ENCODE measurements at regions not wholly inside any gene's neighbourhood (a gene's known extent, or its start where the extent isn't known, plus 50 kb on each side); places are given as distances from the start of the nearest gene placed in this dataset.

DNA sequence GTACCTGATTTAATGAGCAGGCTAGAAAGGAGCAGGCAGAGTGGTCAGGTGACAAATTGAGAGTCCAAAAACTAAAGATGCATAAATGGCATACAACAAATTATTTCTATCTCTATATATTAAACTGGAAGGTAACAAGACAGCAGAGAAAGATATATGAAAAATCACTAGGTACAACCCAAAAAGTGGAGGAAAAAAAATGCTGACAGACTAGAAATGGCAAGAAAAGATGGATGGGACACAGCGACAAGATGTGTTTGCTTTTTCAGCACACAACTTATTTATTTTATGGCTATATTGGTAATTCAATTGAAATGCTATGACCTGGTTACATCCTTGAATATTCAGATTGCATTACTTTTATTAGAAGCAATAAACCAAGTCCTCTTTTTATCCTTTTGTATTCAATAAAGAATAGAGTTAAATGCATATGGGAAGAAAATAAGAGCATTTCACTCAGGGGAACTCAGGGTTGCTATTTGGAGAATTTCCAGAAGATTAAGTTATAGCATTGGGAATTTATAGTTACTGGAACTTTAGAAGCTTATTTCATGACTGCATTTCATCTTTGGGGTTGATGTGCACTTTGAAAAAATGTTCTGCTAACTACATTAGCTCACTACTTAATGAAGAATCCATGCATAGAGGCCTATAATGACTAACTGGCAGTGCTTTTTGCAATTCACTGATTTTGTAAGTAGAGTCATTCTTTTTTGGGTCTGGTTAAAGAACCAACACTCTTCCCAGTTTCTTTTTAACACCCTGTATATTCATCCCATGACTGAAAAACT, 566.6 kb upstream of the TUSC1 start:
- no peaks in the 10 kb centered on the region for H3K9me3 ChIP-seq (ENCODE audit: control insufficient read depth, insufficient read depth, low read length)
- ChIA-PET POLR2A (no interaction called here), CTCF (no interaction called here)
- H3K27ac ChIP-seq (ENCODE audit: low read depth, low read length), result no peak overlapping the region
- TF ChIP-seq, protein P1, sequence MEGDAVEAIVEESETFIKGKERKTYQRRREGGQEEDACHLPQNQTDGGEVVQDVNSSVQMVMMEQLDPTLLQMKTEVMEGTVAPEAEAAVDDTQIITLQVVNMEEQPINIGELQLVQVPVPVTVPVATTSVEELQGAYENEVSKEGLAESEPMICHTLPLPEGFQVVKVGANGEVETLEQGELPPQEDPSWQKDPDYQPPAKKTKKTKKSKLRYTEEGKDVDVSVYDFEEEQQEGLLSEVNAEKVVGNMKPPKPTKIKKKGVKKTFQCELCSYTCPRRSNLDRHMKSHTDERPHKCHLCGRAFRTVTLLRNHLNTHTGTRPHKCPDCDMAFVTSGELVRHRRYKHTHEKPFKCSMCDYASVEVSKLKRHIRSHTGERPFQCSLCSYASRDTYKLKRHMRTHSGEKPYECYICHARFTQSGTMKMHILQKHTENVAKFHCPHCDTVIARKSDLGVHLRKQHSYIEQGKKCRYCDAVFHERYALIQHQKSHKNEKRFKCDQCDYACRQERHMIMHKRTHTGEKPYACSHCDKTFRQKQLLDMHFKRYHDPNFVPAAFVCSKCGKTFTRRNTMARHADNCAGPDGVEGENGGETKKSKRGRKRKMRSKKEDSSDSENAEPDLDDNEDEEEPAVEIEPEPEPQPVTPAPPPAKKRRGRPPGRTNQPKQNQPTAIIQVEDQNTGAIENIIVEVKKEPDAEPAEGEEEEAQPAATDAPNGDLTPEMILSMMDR (IDR thresholded peaks at IDR 0.05; ENCODE audit: low read depth, low read length), result no peak
- no peak for DNase-seq (ENCODE audit: low read depth, low spot score)
- H3K4me3 ChIP-seq (ENCODE audit: low read depth, low read length), result no peak overlapping the region
- no peaks in the 10 kb centered on the region for H3K27me3 ChIP-seq (ENCODE audit: control insufficient read depth, insufficient read depth, low read length)

DNA sequence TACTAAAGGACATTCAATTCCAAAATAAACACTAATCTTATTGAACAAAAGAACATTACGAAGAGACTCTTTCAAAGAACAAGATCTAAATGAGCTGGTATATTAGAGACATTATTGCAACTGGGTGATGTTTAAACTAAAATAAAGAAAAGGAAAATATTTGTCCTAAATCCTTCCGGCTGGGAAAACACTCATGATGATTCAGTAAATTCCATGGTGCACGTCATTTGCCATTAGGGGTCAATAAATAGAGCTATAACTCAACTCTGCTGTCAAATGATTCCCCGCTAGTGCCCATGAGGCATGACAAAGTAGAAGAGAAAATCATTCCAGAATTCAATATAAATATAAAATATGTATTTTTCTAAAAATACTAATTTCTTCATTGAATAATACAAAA, 565.5 kb upstream of the TUSC1 start:
- Histone ChIP-seq H3K27ac (ENCODE audit: low read depth, low read length) (no peak overlapping the region), H3K9me3 (ENCODE audit: control insufficient read depth, insufficient read depth, low read length) (no peaks in the 10 kb centered on the region), H3K4me3 (ENCODE audit: low read depth, low read length) (no peak overlapping the region), H3K27me3 (ENCODE audit: control insufficient read depth, insufficient read depth, low read length) (no peaks in the 10 kb centered on the region)
- CTCF ChIA-PET, result no interaction called here
- peak; percentile 27 for DNase-seq (ENCODE audit: low read depth, low spot score)
- TF ChIP-seq, protein P1 (IDR thresholded peaks at IDR 0.05; ENCODE audit: low read depth, low read length), result no peak
- POLR2A ChIA-PET, result no interaction called here

DNA sequence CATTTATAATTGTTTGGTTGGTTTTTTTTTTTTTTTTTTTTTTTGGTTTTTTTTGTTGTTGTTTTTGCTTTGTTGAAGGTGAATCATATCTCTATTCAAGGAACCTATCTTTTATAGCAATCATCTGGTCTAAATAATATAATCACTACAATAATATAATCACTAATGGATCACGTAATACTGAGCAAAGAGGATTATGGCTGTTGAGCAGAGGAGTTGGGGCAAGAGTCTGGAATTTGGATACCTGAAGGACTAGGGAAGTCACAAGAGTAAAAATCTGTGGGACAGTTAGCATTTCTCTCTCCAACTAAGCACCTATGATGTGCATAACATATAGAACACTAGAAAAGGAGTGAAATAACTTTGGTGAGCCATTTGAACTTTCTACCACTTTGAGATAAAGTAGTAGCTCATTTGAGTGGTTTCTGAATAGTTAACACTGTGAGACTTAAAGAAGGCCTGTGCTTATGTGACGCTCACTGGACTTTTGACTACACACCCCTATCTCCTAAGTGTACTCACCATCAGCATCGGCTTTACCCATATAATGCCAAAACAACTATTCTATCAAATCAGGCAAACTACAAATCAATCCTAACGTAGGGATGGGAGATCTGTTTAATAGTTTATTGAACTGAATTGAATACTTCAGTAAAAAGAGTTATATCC, 564.9 kb upstream of the TUSC1 start:
- no peak for DNase-seq (ENCODE audit: low read depth, low spot score)
- Histone ChIP-seq H3K9me3 (ENCODE audit: control insufficient read depth, insufficient read depth, low read length) (no peaks in the 10 kb centered on the region), H3K27ac (ENCODE audit: low read depth, low read length) (no peak overlapping the region), H3K4me3 (ENCODE audit: low read depth, low read length) (no peak overlapping the region), H3K27me3 (ENCODE audit: control insufficient read depth, insufficient read depth, low read length) (no peaks in the 10 kb centered on the region)
- ChIA-PET CTCF (no interaction called here), POLR2A (no interaction called here)
- TF ChIP-seq, protein P1 (IDR thresholded peaks at IDR 0.05; ENCODE audit: low read depth, low read length), result no peak

DNA sequence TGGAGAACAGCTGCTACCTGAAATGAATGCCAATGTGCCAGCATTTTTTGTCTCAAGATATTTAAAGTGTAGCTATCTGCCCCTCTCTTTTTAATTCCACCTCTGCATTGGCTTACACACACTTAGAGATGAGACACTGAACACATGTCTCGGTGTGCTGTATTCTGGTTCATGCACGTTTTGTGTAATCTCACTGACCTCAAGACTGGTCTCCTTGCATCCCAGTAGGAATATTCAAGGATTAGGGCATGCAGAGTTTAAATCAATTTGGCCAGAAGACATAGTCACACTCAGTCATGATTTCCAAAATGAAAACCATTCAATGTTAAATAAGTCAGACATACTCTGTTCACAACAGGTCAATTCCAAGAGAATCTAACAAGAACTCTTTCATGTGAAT, 561.8 kb upstream of the TUSC1 start:
- Histone ChIP-seq H3K27me3 (ENCODE audit: control insufficient read depth, insufficient read depth, low read length) (no peaks in the 10 kb centered on the region), H3K9me3 (ENCODE audit: control insufficient read depth, insufficient read depth, low read length) (no peaks in the 10 kb centered on the region), H3K27ac (ENCODE audit: low read depth, low read length) (no peak overlapping the region), H3K4me3 (ENCODE audit: low read depth, low read length) (no peak overlapping the region)
- CTCF ChIA-PET, result no interaction called here
- TF ChIP-seq, protein P1 (IDR thresholded peaks at IDR 0.05; ENCODE audit: low read depth, low read length), result no peak
- POLR2A ChIA-PET, result no interaction called here
- DNase-seq (ENCODE audit: low read depth, low spot score), result no peak

DNA sequence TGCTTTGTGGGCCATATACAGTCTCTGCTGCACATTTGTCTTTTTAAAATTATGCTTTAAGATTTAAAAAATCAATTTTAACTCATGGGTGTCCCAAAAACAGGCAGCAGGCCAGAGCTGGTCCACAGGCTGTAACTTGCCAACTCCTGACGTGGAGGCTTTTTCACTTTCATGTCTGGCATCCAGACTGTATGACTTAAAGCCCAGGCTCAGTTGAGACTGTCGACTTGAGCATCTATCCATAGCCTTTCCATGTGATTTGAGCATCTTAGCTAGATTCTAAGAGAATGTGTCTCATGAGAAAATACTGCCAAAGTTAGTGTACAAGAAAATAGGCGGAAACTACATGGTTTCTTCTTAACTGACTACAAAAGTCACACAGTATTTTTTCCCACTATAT, 559.0 kb upstream of the TUSC1 start:
- ChIA-PET CTCF (no interaction called here), POLR2A (no interaction called here)
- Histone ChIP-seq H3K27ac (ENCODE audit: low read depth, low read length) (no peak overlapping the region), H3K4me3 (ENCODE audit: low read depth, low read length) (no peak overlapping the region), H3K27me3 (ENCODE audit: control insufficient read depth, insufficient read depth, low read length) (no peaks in the 10 kb centered on the region), H3K9me3 (ENCODE audit: control insufficient read depth, insufficient read depth, low read length) (no peaks in the 10 kb centered on the region)
- TF ChIP-seq, protein P1 (IDR thresholded peaks at IDR 0.05; ENCODE audit: low read depth, low read length), result no peak
- no peak for DNase-seq (ENCODE audit: low read depth, low spot score)

Measured in AG04450 (cell line).